ENCODE measurements at regions not wholly inside any gene's neighbourhood (a gene's known extent, or its start where the extent isn't known, plus 50 kb on each side); places are given as distances from the start of the nearest gene placed in this dataset.

GRCh38 chr10:10510179-10510578, 507.5 kb upstream of the CELF2 start:
- TF ChIP-seq CTCF (optimal IDR thresholded peaks at IDR 0.05 in 1 of 3, IDR thresholded peaks at IDR 0.05 in 1 of 3, conservative IDR thresholded peaks at IDR 0.05 in 1 of 3; ENCODE audit: extremely low read depth in 1 of 3, insufficient read depth in 2 of 3, low read length in 3 of 3) (no peak), EZH2 (IDR thresholded peaks at IDR 0.05; ENCODE audit: low read length) (no peak)
